ENCODE measurements at regions not wholly inside any gene's neighbourhood (a gene's known extent, or its start where the extent isn't known, plus 50 kb on each side); places are given as distances from the start of the nearest gene placed in this dataset.

DNA sequence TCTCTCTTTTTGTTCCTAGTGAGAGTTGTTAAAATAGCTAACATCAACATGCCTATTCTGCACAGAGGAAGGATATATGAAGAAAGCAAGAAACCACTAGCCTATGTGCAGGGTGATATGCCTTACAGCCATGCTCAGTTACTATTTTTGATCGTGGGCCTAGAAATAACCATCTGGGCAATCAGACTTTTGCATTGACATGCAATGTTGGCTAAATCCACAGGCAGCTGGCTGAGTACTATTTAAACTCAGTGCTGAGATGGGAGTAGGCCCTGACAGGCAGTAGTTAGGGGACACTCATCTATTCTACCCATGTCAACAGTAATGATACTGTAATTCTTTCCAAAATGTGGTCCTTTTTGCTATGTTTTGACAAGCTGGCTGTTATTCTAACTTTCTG lies 89.6 kb downstream of the HDGFL1 start:
- TF ChIP-seq, protein P1, sequence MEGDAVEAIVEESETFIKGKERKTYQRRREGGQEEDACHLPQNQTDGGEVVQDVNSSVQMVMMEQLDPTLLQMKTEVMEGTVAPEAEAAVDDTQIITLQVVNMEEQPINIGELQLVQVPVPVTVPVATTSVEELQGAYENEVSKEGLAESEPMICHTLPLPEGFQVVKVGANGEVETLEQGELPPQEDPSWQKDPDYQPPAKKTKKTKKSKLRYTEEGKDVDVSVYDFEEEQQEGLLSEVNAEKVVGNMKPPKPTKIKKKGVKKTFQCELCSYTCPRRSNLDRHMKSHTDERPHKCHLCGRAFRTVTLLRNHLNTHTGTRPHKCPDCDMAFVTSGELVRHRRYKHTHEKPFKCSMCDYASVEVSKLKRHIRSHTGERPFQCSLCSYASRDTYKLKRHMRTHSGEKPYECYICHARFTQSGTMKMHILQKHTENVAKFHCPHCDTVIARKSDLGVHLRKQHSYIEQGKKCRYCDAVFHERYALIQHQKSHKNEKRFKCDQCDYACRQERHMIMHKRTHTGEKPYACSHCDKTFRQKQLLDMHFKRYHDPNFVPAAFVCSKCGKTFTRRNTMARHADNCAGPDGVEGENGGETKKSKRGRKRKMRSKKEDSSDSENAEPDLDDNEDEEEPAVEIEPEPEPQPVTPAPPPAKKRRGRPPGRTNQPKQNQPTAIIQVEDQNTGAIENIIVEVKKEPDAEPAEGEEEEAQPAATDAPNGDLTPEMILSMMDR (conservative IDR thresholded peaks at IDR 0.05; ENCODE audit: low read length) = no peak
- no peak for TF ChIP-seq EZH2phosphoT487 (IDR thresholded peaks at IDR 0.05; ENCODE audit: borderline replicate concordance)

Data from Loucy (cell line).